H1 (cell line): ENCODE measurements at regions not wholly inside any gene's neighbourhood (a gene's known extent, or its start where the extent isn't known, plus 50 kb on each side); places are given as distances from the start of the nearest gene placed in this dataset.

ENCODE experiments used
- CTCF ChIA-PET: fragments of 300-600 bp; sonication (Branson Sonifier 250); formaldehyde crosslinking; loops from one replicate; lab custom pipeline; 2021; ENCODE audit not compliant: partially characterized antibody; lab: Charles Lee
- POLR2A ChIA-PET: fragments of 300-600 bp; sonication (Branson Sonifier 250); formaldehyde crosslinking; loops from one replicate; lab custom pipeline; 2021; ENCODE audit warnings: inconsistent platforms; ENCODE audit not compliant: partially characterized antibody; lab: Charles Lee
- DNase-seq, 2 experiments: peaks; one replicate each; pipeline versions ENCODE4 v3.0.0 to v3.0.0-alpha.2; 2010 to 2022; ENCODE audit warnings: low spot score in 2 of 2, low read depth in 1 of 2, mixed read lengths in 1 of 2
- FAIRE-seq: peaks from 2 replicates; lab custom pipeline; 2011; peaks lifted over from hg19 to GRCh38; lab: Jason Lieb, UNC
- H2AFZ ChIP-seq: 2 replicates; pipeline ENCODE4 v1.8.1; 2012; ENCODE audit warnings: low read length, inconsistent platforms
- H2AK5ac ChIP-seq: 2 replicates; pipeline ENCODE4 v1.6.1; 2013; ENCODE audit warnings: low read depth, low read length
- H2BK120ac ChIP-seq: replicated peaks from 2 replicates; pipeline ENCODE3; 2013; ENCODE audit warnings: low read depth, low read length, inconsistent platforms
- H2BK12ac ChIP-seq: 2 replicates; pipeline ENCODE4 v1.6.1; 2013; ENCODE audit warnings: low read depth, low read length
- H2BK15ac ChIP-seq: 2 replicates; pipeline ENCODE4 v1.6.1; 2013; ENCODE audit warnings: low read length
- H2BK20ac ChIP-seq: 2 replicates; pipeline ENCODE4 v1.6.1; 2013; ENCODE audit warnings: low read length
- H2BK5ac ChIP-seq: 2 replicates; pipeline ENCODE4 v1.6.1; 2013; ENCODE audit warnings: low read depth, low read length
- H3K14ac ChIP-seq: 2 replicates; pipeline ENCODE4 v1.6.1; 2013; ENCODE audit warnings: inconsistent platforms; ENCODE audit not compliant: insufficient read length
- H3K18ac ChIP-seq: 2 replicates; pipeline ENCODE4 v1.6.1; 2013; ENCODE audit warnings: low read length; ENCODE audit errors: extremely low read depth
- H3K23ac ChIP-seq: 2 replicates; pipeline ENCODE4 v1.6.1; 2013; ENCODE audit warnings: inconsistent platforms; ENCODE audit not compliant: insufficient read length
- H3K23me2 ChIP-seq: 2 replicates; pipeline ENCODE4 v1.6.1; 2013; ENCODE audit warnings: low read depth, low read length
- H3K27ac ChIP-seq: 2 replicates; pipeline ENCODE4 v1.6.1; 2011; ENCODE audit warnings: low read depth, low read length, inconsistent platforms
- H3K27me3 ChIP-seq, 4 experiments: replicated peaks in 1 of 4; 1 replicate in 1 of 4; 2 replicates in 3 of 4; pipeline versions ENCODE4 v1.6.1 to v1.8.1; 2011 to 2013; ENCODE audit warnings: low read length in 3 of 4, mild to moderate bottlenecking in 3 of 4, inconsistent platforms in 2 of 4, mixed read lengths in 2 of 4, moderate library complexity in 1 of 4; ENCODE audit not compliant: control insufficient read depth in 3 of 4, insufficient read depth in 3 of 4; ENCODE audit errors: extremely low read depth in 1 of 4
- H3K36me3 ChIP-seq, 4 experiments: 2 replicates each; pipeline versions ENCODE4 v1.6.1 to v1.8.1; 2011 to 2013; ENCODE audit warnings: mild to moderate bottlenecking in 4 of 4, low read length in 3 of 4, moderate library complexity in 2 of 4, control low read depth in 1 of 4, inconsistent platforms in 1 of 4; ENCODE audit not compliant: insufficient read depth in 4 of 4, control insufficient read depth in 2 of 4
- H3K4ac ChIP-seq: replicated peaks from 2 replicates; pipeline ENCODE3; 2013; ENCODE audit warnings: low read length, low read depth, mixed read lengths, inconsistent platforms; ENCODE audit not compliant: insufficient read length
- H3K4me1 ChIP-seq, 4 experiments: replicated peaks in 1 of 4; 1 replicate in 1 of 4; 2 replicates in 3 of 4; pipeline versions ENCODE4 v1.6.1 to v1.8.1; 2011 to 2013; ENCODE audit warnings: low read length in 3 of 4, inconsistent platforms in 2 of 4, mixed read lengths in 1 of 4; ENCODE audit not compliant: insufficient read depth in 4 of 4, control insufficient read depth in 3 of 4
- H3K4me2 ChIP-seq, 2 experiments: 2 replicates each; pipeline versions ENCODE4 v1.6.1 to v1.8.1; 2011 to 2013; ENCODE audit warnings: low read depth in 2 of 2, low read length in 2 of 2, control low read depth in 1 of 2, inconsistent platforms in 1 of 2, mild to moderate bottlenecking in 1 of 2; ENCODE audit not compliant: insufficient read depth in 1 of 2
- H3K4me3 ChIP-seq, 4 experiments: fragments of 200-600, 300-600 bp in 1 of 4; sonication (generic), shearing (Covaris generic), sonication (Bioruptor Twin) in 1 of 4; 2 replicates each; pipeline versions ENCODE4 v1.5.1 to v1.8.1; 2011 to 2016; ENCODE audit warnings: low read length in 4 of 4, low read depth in 3 of 4, control low read depth in 2 of 4, inconsistent platforms in 2 of 4, mild to moderate bottlenecking in 2 of 4, mixed read lengths in 1 of 4, moderate library complexity in 1 of 4; ENCODE audit not compliant: insufficient read depth in 2 of 4; ENCODE audit errors: extremely low read depth in 1 of 4
- H3K56ac ChIP-seq: replicated peaks from 2 replicates; pipeline ENCODE3; 2013; ENCODE audit warnings: low read depth, mild to moderate bottlenecking, mixed read lengths, low read length, inconsistent platforms; ENCODE audit not compliant: insufficient read length
- H3K79me1 ChIP-seq: 2 replicates; pipeline ENCODE4 v1.6.1; 2013; ENCODE audit warnings: low read depth, low read length, control low read depth
- H3K79me2 ChIP-seq, 2 experiments: 2 replicates each; pipeline versions ENCODE4 v1.6.1 to v1.8.1; 2012 to 2013; ENCODE audit warnings: low read length in 2 of 2, mild to moderate bottlenecking in 2 of 2, inconsistent platforms in 1 of 2; ENCODE audit not compliant: insufficient read depth in 2 of 2, control insufficient read depth in 1 of 2
- H3K9ac ChIP-seq, 4 experiments: replicated peaks in 1 of 4; 1 replicate in 1 of 4; 2 replicates in 3 of 4; pipeline versions ENCODE4 v1.6.1 to v1.8.1; 2011 to 2013; ENCODE audit warnings: low read depth in 3 of 4, low read length in 3 of 4, control low read depth in 2 of 4, mild to moderate bottlenecking in 2 of 4, moderate library complexity in 2 of 4, inconsistent platforms in 1 of 4; ENCODE audit errors: extremely low read depth in 1 of 4
- H3K9me3 ChIP-seq, 2 experiments: 2 replicates each; pipeline versions ENCODE4 v1.6.1 to v1.8.1; 2012 to 2013; ENCODE audit warnings: mild to moderate bottlenecking in 2 of 2, moderate library complexity in 2 of 2, control low read depth in 1 of 2, inconsistent platforms in 1 of 2, low read depth in 1 of 2, low read length in 1 of 2, mixed read lengths in 1 of 2; ENCODE audit not compliant: insufficient read depth in 2 of 2
- H4K20me1 ChIP-seq, 2 experiments: replicated peaks in 1 of 2; 2 replicates each; pipeline versions ENCODE3 to v1.8.1; 2011 to 2013; ENCODE audit warnings: inconsistent platforms in 2 of 2, low read length in 2 of 2, mild to moderate bottlenecking in 1 of 2; ENCODE audit not compliant: insufficient read depth in 2 of 2, control insufficient read depth in 1 of 2
- H4K5ac ChIP-seq: 2 replicates; pipeline ENCODE4 v1.6.1; 2013; ENCODE audit warnings: low read length, low read depth, mixed read lengths, inconsistent platforms; ENCODE audit not compliant: insufficient read length
- H4K8ac ChIP-seq: 2 replicates; pipeline ENCODE4 v1.8.0; 2013; ENCODE audit warnings: mild to moderate bottlenecking, moderate library complexity, low read length, inconsistent platforms; ENCODE audit not compliant: insufficient read depth; ENCODE audit errors: extremely low read depth
- H4K91ac ChIP-seq: replicated peaks from 2 replicates; pipeline ENCODE3; 2013; ENCODE audit warnings: low read length, mixed read lengths, inconsistent platforms; ENCODE audit not compliant: insufficient read length
- BCL11A ChIP-seq, 2 experiments: IDR thresholded peaks; one replicate each; pipeline ENCODE4 v1.6.1; 2011; ENCODE audit warnings: low read depth in 2 of 2, low read length in 2 of 2, mild to moderate bottlenecking in 2 of 2
- BRCA1 ChIP-seq: IDR thresholded peaks from 2 replicates; pipeline ENCODE4 v1.6.1; 2012; ENCODE audit warnings: low read depth, low read length, improper control_type of control experiment
- CBX5 ChIP-seq: fragments of 300-800, 300-1000 bp; sonication (generic); IDR thresholded peaks from 2 replicates; pipeline ENCODE4 v1.7.1; 2016; ENCODE audit warnings: antibody characterized with exemption, low read length, low read depth
- CHD1 ChIP-seq: IDR thresholded peaks from 2 replicates; pipeline ENCODE4 v1.6.1; 2012; ENCODE audit warnings: low read depth, low read length, improper control_type of control experiment
- E2F6 ChIP-seq: IDR thresholded peaks from 2 replicates; pipeline ENCODE4 v1.6.1; 2012; ENCODE audit warnings: inconsistent platforms
- EGR1 ChIP-seq: IDR thresholded peaks from 2 replicates; pipeline ENCODE4 v1.6.1; 2011; ENCODE audit warnings: low read depth, low read length, borderline replicate concordance
- HDAC6 ChIP-seq: IDR thresholded peaks from one replicate; pipeline ENCODE4 v1.7.1; 2012; ENCODE audit warnings: low read depth, mild to moderate bottlenecking, inconsistent platforms, low read length, moderate library complexity
- JUN ChIP-seq: IDR thresholded peaks from 2 replicates; pipeline ENCODE4 v1.6.1; 2011; ENCODE audit warnings: low read depth, mild to moderate bottlenecking, improper control_type of control experiment, low read length
- MAFK ChIP-seq: IDR thresholded peaks from 2 replicates; pipeline ENCODE4 v1.6.1; 2012; ENCODE audit warnings: low read depth, mild to moderate bottlenecking, improper control_type of control experiment, low read length
- NRF1 ChIP-seq: IDR thresholded peaks from 2 replicates; pipeline ENCODE4 v1.6.1; 2011; ENCODE audit warnings: mild to moderate bottlenecking, low read depth, low read length, improper control_type of control experiment
- POLR2AphosphoS5 ChIP-seq: IDR thresholded peaks from 2 replicates; pipeline ENCODE4 v1.6.1; 2011; ENCODE audit warnings: low read depth, low read length
- SIN3A ChIP-seq, 2 experiments: IDR thresholded peaks in 1 of 2; conservative IDR thresholded peaks in 1 of 2; 2 replicates each; pipeline ENCODE4 v1.6.1; 2011 to 2012; ENCODE audit warnings: low read length in 2 of 2, improper control_type of control experiment in 1 of 2, low read depth in 1 of 2, mild to moderate bottlenecking in 1 of 2
- SP4 ChIP-seq: IDR thresholded peaks from 2 replicates; pipeline ENCODE4 v1.6.1; 2012; ENCODE audit warnings: low read length, inconsistent platforms
- TAF7 ChIP-seq: optimal IDR thresholded peaks from 2 replicates; pipeline ENCODE3; 2011; ENCODE audit warnings: low read depth, mild to moderate bottlenecking, inconsistent platforms, low read length, moderate library complexity, borderline replicate concordance
- TBP ChIP-seq: IDR thresholded peaks from 2 replicates; pipeline ENCODE4 v1.6.1; 2011; ENCODE audit warnings: low read depth, low read length, improper control_type of control experiment
- YY1 ChIP-seq: IDR thresholded peaks from 2 replicates; pipeline ENCODE4 v1.6.1; 2011; ENCODE audit warnings: low read depth, mild to moderate bottlenecking, low read length
- WGBS, 2 experiments: shearing (Covaris generic) in 1 of 2; methylation state at CpG; one replicate each; pipeline versions ENCODE4 v1.1.6 to v1.1.7; 2013 to 2015; ENCODE audit warnings: low lambda C conversion rate in 2 of 2, mixed read lengths in 2 of 2, inconsistent platforms in 1 of 2, low coverage in 1 of 2, missing lambda C conversion rate in 1 of 2; ENCODE audit not compliant: insufficient replicate concordance in 2 of 2, insufficient coverage in 1 of 2, insufficient read length in 1 of 2; ENCODE audit errors: extremely low coverage in 1 of 2, missing lambda C conversion rate in 1 of 2; 5-methylcytosine and 5-hydroxymethylcytosine counted together

- no peak overlapping the region for H3K56ac ChIP-seq
- H3K23me2 ChIP-seq, result no peaks in the 10 kb centered on the region
- H3K36me3 ChIP-seq, result no peaks in the 10 kb centered on the region
- no peak overlapping the region for H3K18ac ChIP-seq
- H4K5ac ChIP-seq, result no peak overlapping the region
- no peaks in the 10 kb centered on the region for H3K27me3 ChIP-seq
- no peak for FAIRE-seq
- no peaks in the 10 kb centered on the region for H3K79me1 ChIP-seq
- H2BK15ac ChIP-seq, result no peak overlapping the region
- no peak overlapping the region for H2BK5ac ChIP-seq
- H2BK20ac ChIP-seq, result no peak overlapping the region
- no peak overlapping the region for H3K23ac ChIP-seq
- no peak overlapping the region for H3K27ac ChIP-seq
- no peak for DNase-seq
- H3K4me1 ChIP-seq, result no peaks in the 10 kb centered on the region
- H4K8ac ChIP-seq, result no peak overlapping the region
- peaks cover 0 to 3% of the 10 kb centered on the region in 2 experiments; a peak in 1 of 4 replicates for H3K9me3 ChIP-seq
- no peak overlapping the region for H3K14ac ChIP-seq
- no peak overlapping the region for H2AK5ac ChIP-seq
- H3K4me2 ChIP-seq, result no peak overlapping the region
- ChIA-PET CTCF (interaction anchor here (1.5 kb wide), 1 partner anchor 18 kb away, joined by 3 read pairs; no protein-coding TSS in a partner anchor), POLR2A (no interaction called here)
- no peak overlapping the region for H2BK12ac ChIP-seq
- 91% methylated on average over 5 of the region's 5 CpGs; no CpG with 5 or more reads in 1 of the 2 experiments for WGBS, 2 experiments
- no peak overlapping the region for H3K9ac ChIP-seq
- H2BK120ac ChIP-seq, result no peak overlapping the region
- no peaks in the 10 kb centered on the region for H3K79me2 ChIP-seq
- no peak overlapping the region for H3K4me3 ChIP-seq
- H2AFZ ChIP-seq, result no peak overlapping the region
- H4K91ac ChIP-seq, result no peak overlapping the region
- H3K4ac ChIP-seq, result no peak overlapping the region
- peaks cover 0 to 1% of the 10 kb centered on the region in 2 experiments for H4K20me1 ChIP-seq
- TF ChIP-seq CHD1 (no peak), TAF7 (no peak), HDAC6 (no peak), E2F6 (no peak), NRF1 (no peak), CBX5 (no peak), BCL11A (IDR thresholded peaks at IDR 0.05; ENCODE audit: low read depth in 2 of 2, low read length in 2 of 2) (no peak), SP4 (no peak), EGR1 (no peak), JUN (no peak), TBP (no peak), YY1 (no peak), BRCA1 (no peak), SIN3A (conservative IDR thresholded peaks at IDR 0.05 in 1 of 2, IDR thresholded peaks at IDR 0.05 in 1 of 2; ENCODE audit: low read depth in 1 of 2, low read length in 2 of 2) (no peak), MAFK (no peak), POLR2AphosphoS5 (no peak)
Observed at GRCh38 chr13:87333599-87333998, 337.6 kb upstream of the SLITRK5 start.
